T-helper 1 cell treated with Interleukin-12 subunit alpha and Interleukin-12 subunit beta and Interleukin-4 antibody, amounts not matched to agents 30 μg/mL and 1 μg/mL, for 36 hours (primary cell): ENCODE measurements at regions not wholly inside any gene's neighbourhood (a gene's known extent, or its start where the extent isn't known, plus 50 kb on each side); places are given as distances from the start of the nearest gene placed in this dataset.

Experiments used
- H3K27ac Mint-ChIP-seq: one replicate; pipeline ENCODE4 v1.8.0; 2021; ENCODE audit warnings: mild to moderate bottlenecking, mixed read lengths
- H3K27me3 Mint-ChIP-seq: one replicate; pipeline ENCODE4 v1.8.0; 2021; ENCODE audit warnings: low read depth, mixed read lengths
- H3K36me3 Mint-ChIP-seq: one replicate; pipeline ENCODE4 v1.8.0; 2021; ENCODE audit warnings: low read depth, mixed read lengths
- H3K4me1 Mint-ChIP-seq: one replicate; pipeline ENCODE4 v1.8.0; 2021; ENCODE audit warnings: low read depth, mixed read lengths
- H3K4me3 Mint-ChIP-seq: one replicate; pipeline ENCODE4 v1.8.0; 2021; ENCODE audit warnings: mild to moderate bottlenecking, moderate library complexity, mixed read lengths
- H3K9me3 Mint-ChIP-seq: one replicate; pipeline ENCODE4 v1.8.0; 2021; ENCODE audit warnings: mixed read lengths

DNA sequence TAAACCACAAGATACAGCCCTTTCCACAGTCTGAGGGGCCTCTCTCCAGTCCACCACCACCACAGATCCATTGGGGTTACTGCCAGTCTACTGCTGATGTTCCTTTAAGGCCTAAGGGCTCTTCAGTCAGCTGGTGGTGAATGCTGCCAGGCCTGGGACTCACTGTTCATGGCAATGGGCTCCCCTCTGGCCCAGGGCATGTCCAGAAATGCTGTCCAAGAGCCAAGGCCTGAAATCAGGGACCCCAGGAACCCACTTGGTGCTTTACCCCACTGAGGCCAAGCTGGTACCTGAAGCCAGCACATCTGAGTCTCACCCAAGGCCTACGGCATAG, 128.6 kb upstream of the CBLB start:
- Mint-ChIP-seq H3K27me3 (no peaks in the 10 kb centered on the region), H3K27ac (no peak overlapping the region), H3K4me1 (peaks cover 4% of the 10 kb centered on the region), H3K9me3 (peaks cover 55% of the 10 kb centered on the region), H3K4me3 (no peak overlapping the region), H3K36me3 (peaks cover 23% of the 10 kb centered on the region)

DNA sequence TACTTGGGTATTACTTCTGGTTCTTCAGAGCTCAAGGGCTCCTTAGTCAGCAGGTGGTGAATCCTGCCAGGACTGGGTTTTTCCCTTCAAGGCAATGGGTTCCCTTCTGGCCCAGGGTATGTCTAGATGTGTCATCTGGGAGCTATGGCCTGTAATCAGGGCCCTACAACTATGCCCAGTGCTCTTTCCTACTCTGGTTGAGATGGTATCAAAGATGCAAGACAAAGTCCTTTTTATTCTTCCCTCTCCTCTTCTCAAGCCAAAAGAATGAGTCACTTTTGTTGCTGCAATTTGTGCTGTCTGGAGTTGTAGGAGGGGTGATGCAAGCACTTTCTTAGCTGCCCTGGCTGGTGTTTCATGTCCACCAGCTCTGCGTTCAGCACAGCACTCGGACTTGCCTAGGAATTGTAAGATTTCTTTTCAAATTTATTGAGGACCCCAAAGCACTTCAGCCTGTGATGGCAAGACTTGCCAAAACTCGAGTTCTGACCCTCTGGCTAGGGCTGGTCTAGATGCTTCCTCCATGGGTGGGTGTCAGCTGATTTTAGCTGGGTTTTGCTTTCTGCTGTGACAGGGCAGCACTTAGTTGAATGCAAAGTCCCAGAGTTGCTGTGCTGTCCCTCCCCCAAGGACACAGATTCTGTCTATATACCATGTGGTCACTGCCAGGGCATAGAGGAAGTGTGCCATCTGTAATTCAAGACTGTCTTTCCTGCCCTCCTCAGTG, 129.2 kb upstream of the CBLB start:
- Mint-ChIP-seq H3K4me1 (peaks cover 4% of the 10 kb centered on the region), H3K4me3 (no peak overlapping the region), H3K27me3 (no peaks in the 10 kb centered on the region), H3K27ac (no peak overlapping the region), H3K9me3 (peaks cover 49% of the 10 kb centered on the region), H3K36me3 (peaks cover 18% of the 10 kb centered on the region)

DNA sequence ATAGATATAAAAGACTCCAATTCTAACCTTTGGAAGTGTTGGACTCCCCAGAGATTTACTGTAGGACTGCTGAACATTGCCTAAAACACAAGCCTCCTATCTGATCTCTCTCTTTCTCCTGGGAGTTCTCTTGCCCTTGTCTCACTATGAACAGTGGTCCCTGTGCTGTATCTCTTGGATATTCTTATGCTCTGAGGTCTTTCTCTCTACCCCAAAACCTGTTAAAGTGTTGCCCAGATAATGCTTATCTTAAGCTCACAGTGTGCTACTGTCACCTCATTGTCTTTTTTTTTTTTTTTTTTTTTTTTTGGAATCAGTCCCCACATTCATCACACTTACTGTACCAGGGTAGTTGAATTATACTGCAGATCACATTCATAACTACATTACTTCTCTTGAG, 131.0 kb upstream of the CBLB start:
- no peak overlapping the region for H3K4me3 Mint-ChIP-seq
- peaks cover 10% of the 10 kb centered on the region for H3K4me1 Mint-ChIP-seq
- H3K27ac Mint-ChIP-seq, result no peak overlapping the region
- H3K36me3 Mint-ChIP-seq, result peaks cover 18% of the 10 kb centered on the region
- H3K27me3 Mint-ChIP-seq, result no peaks in the 10 kb centered on the region
- peaks cover 45% of the 10 kb centered on the region for H3K9me3 Mint-ChIP-seq

DNA sequence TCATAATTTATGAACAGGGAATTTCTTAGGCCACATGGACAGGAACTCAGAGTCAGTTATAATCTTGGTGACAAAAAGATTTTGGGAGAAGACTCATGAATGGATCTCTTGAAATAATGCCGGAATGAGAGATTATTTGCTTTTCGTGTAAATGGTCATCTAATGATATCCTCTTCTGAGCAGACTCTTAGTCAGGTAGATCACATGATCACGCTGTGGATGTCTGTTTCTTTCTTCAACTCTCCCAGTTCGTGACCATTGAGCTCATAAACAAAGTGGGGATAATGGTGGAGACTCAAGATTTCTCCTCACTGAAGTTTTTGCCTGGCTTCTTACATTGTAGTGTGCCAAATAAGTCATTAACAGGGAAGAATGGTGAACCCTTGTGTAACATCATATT, 133.1 kb upstream of the CBLB start:
- H3K4me1 Mint-ChIP-seq, result peaks cover 6% of the 10 kb centered on the region
- peaks cover 40% of the 10 kb centered on the region for H3K9me3 Mint-ChIP-seq
- H3K27ac Mint-ChIP-seq, result no peak overlapping the region
- H3K36me3 Mint-ChIP-seq, result peaks cover 12% of the 10 kb centered on the region
- H3K4me3 Mint-ChIP-seq, result no peak overlapping the region
- no peaks in the 10 kb centered on the region for H3K27me3 Mint-ChIP-seq

DNA sequence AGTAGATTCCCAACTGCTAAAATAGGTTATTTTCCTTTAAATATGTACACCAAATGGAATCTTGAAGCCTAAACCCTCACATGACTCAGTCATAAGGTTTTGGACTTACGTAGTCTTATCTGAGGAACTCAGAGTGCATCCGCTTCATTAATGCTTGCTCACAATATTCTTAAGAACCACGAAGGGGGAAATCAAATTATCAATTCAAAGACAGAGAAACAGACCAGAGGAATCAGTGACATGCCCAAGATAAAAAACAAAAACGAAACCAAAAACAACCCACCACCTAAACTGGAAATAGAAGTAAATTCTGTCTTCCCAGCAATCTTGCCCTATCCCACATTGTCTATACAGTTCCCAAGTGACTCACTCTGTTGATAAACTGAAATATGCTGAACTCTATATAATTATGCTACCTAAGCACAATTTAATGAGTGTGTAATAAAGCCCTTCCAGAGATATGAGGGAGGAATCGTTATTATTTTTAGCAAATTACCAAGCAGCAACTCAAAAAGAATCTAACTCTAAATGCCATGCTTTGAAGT, 135.4 kb upstream of the CBLB start:
- no peak overlapping the region for H3K27ac Mint-ChIP-seq

GRCh38 chr3:106004826-106005225, 136.0 kb upstream of the CBLB start:
- Mint-ChIP-seq H3K4me3 (no peak overlapping the region), H3K4me1 (peaks cover 6% of the 10 kb centered on the region)

More for the DNA sequence above, 135.4 kb upstream of the CBLB start:
- Mint-ChIP-seq H3K9me3 (peaks cover 33% of the 10 kb centered on the region), H3K4me3 (peak overlapping the region; percentile 30), H3K27me3 (no peaks in the 10 kb centered on the region), H3K36me3 (peaks cover 14% of the 10 kb centered on the region), H3K4me1 (peaks cover 6% of the 10 kb centered on the region)

GRCh38 chr3:106006001-106006400, 137.2 kb upstream of the CBLB start:
- Mint-ChIP-seq H3K36me3 (peaks cover 11% of the 10 kb centered on the region), H3K27me3 (no peaks in the 10 kb centered on the region), H3K4me1 (peaks cover 17% of the 10 kb centered on the region), H3K9me3 (peaks cover 29% of the 10 kb centered on the region), H3K4me3 (no peak overlapping the region), H3K27ac (no peak overlapping the region)

More at GRCh38 chr3:106004826-106005225, 136.0 kb upstream of the CBLB start:
- no peak overlapping the region for H3K27ac Mint-ChIP-seq
- peaks cover 30% of the 10 kb centered on the region for H3K9me3 Mint-ChIP-seq
- peaks cover 14% of the 10 kb centered on the region for H3K36me3 Mint-ChIP-seq
- H3K27me3 Mint-ChIP-seq, result no peaks in the 10 kb centered on the region

DNA sequence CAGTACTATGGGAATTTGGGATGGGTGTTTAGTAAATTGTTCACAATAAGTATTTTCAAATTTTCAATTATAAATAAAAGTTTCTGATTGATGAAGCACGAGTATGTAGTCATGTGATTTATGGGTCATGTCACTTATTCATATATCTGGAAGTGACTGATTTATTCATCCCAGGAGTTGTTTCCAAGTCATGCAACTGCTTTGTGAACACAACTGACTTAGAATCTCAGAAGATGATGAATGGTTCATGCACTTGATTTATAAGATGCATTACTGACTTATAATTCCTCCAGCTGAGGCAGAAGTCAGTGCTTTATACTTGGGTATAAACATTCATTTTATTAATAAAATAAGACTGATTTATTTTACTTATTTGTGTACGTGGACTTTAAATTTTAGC, 137.8 kb upstream of the CBLB start:
- Mint-ChIP-seq H3K36me3 (peaks cover 12% of the 10 kb centered on the region), H3K27me3 (no peaks in the 10 kb centered on the region), H3K4me3 (no peak overlapping the region), H3K9me3 (peaks cover 26% of the 10 kb centered on the region), H3K27ac (no peak overlapping the region), H3K4me1 (peaks cover 21% of the 10 kb centered on the region)

DNA sequence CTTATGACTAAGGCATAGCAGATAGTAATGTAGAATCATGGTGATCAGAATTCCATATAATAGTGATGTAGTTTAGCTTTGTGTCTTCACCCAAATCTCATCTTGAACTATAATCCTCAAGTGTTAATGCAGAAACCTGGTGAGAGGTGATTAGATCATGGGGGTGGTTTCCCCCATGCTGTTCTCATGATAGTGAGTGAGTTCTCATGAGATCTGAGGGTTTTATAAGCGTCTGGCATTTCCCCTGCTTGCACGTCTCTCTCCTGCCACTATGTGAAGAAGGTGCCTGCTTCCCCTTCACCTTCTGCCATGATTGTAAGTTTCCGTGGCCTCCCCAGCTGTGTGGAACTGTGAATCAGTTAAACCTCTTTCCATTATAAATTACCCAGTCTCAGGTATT, 138.7 kb upstream of the CBLB start:
- Mint-ChIP-seq H3K9me3 (peaks cover 24% of the 10 kb centered on the region), H3K36me3 (peaks cover 15% of the 10 kb centered on the region), H3K4me1 (peaks cover 22% of the 10 kb centered on the region), H3K27me3 (no peaks in the 10 kb centered on the region), H3K27ac (no peak overlapping the region), H3K4me3 (no peak overlapping the region)

DNA sequence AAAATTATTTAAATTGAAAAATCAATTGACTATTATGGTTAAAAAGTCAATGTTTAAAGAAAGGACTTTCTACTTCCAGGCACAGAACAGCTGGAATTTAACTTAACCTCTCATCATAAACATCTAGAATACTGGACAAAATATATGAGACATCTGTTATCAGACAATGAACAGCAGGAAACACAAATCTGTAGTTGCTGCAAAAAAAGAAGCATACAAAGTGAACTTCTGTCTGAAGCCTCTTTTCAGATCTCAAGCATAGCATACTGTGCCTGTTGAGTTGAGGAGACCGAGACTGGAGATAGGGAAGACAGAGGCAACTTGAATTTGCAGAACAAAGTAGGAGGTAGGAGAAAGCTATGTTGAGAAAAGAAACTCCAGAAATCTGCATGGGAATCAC, 140.0 kb upstream of the CBLB start:
- peaks cover 25% of the 10 kb centered on the region for H3K9me3 Mint-ChIP-seq
- no peak overlapping the region for H3K27ac Mint-ChIP-seq
- H3K4me1 Mint-ChIP-seq, result peaks cover 22% of the 10 kb centered on the region
- H3K27me3 Mint-ChIP-seq, result no peaks in the 10 kb centered on the region
- peaks cover 15% of the 10 kb centered on the region for H3K36me3 Mint-ChIP-seq
- no peak overlapping the region for H3K4me3 Mint-ChIP-seq

- Mint-ChIP-seq H3K27ac (peak overlapping the region; percentile 61), H3K4me1 (peaks cover 16% of the 10 kb centered on the region), H3K4me3 (peak overlapping the region; percentile 12), H3K9me3 (peaks cover 31% of the 10 kb centered on the region), H3K36me3 (peaks cover 12% of the 10 kb centered on the region), H3K27me3 (no peaks in the 10 kb centered on the region)
These were observed 142.0 kb upstream of the CBLB start for GRCh38 chr3:106010829-106011228.

- Mint-ChIP-seq H3K27ac (no peak overlapping the region), H3K9me3 (peaks cover 25% of the 10 kb centered on the region), H3K27me3 (no peaks in the 10 kb centered on the region), H3K36me3 (peaks cover 13% of the 10 kb centered on the region), H3K4me1 (peaks cover 16% of the 10 kb centered on the region), H3K4me3 (no peak overlapping the region)
These were observed 145.2 kb upstream of the CBLB start for GRCh38 chr3:106013971-106014370.

- Mint-ChIP-seq H3K4me1 (peaks cover 16% of the 10 kb centered on the region), H3K27ac (no peak overlapping the region)
These were observed 145.7 kb upstream of the CBLB start for GRCh38 chr3:106014518-106014917.

GRCh38 chr3:106014971-106015370, 146.2 kb upstream of the CBLB start:
- H3K27me3 Mint-ChIP-seq, result no peaks in the 10 kb centered on the region
- no peak overlapping the region for H3K27ac Mint-ChIP-seq
- peaks cover 16% of the 10 kb centered on the region for H3K36me3 Mint-ChIP-seq
- H3K4me3 Mint-ChIP-seq, result no peak overlapping the region
- H3K4me1 Mint-ChIP-seq, result peaks cover 16% of the 10 kb centered on the region
- H3K9me3 Mint-ChIP-seq, result peaks cover 23% of the 10 kb centered on the region

More at GRCh38 chr3:106014518-106014917, 145.7 kb upstream of the CBLB start:
- H3K27me3 Mint-ChIP-seq, result no peaks in the 10 kb centered on the region
- H3K4me3 Mint-ChIP-seq, result no peak overlapping the region
- peaks cover 15% of the 10 kb centered on the region for H3K36me3 Mint-ChIP-seq
- H3K9me3 Mint-ChIP-seq, result peaks cover 27% of the 10 kb centered on the region

DNA sequence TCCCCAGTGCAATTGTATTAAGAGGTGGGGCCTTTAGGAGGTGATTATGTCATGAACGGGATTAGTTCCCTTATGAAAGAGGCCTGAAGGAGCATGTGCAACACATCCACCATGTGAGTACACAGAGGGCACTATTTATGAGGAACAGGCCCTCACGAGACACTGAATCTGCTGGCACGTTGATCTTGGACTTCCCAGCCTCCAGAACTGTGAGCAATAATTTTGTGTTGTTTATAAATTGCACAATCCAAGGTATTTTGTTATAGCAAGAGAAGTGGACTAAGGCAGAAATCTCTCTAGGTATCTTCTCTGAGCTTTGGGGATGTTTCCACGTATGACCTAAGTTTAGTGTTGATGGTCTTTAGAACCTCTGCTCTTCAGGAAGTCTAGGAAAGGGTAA, 149.3 kb upstream of the CBLB start:
- Mint-ChIP-seq H3K4me1 (no peaks in the 10 kb centered on the region), H3K9me3 (peaks cover 14% of the 10 kb centered on the region), H3K36me3 (peaks cover 5% of the 10 kb centered on the region), H3K4me3 (no peak overlapping the region), H3K27ac (no peak overlapping the region), H3K27me3 (no peaks in the 10 kb centered on the region)
